ENCODE measurements at regions not wholly inside any gene's neighbourhood (a gene's known extent, or its start where the extent isn't known, plus 50 kb on each side); places are given as distances from the start of the nearest gene placed in this dataset.

GRCh38 chr9:29564564-29564963 lies 1991.3 kb upstream of the C9orf72 start:
- TF ChIP-seq MXI1 (IDR thresholded peaks at IDR 0.05; ENCODE audit: borderline replicate concordance, low read depth, low read length): no peak
- TF ChIP-seq, protein P1, sequence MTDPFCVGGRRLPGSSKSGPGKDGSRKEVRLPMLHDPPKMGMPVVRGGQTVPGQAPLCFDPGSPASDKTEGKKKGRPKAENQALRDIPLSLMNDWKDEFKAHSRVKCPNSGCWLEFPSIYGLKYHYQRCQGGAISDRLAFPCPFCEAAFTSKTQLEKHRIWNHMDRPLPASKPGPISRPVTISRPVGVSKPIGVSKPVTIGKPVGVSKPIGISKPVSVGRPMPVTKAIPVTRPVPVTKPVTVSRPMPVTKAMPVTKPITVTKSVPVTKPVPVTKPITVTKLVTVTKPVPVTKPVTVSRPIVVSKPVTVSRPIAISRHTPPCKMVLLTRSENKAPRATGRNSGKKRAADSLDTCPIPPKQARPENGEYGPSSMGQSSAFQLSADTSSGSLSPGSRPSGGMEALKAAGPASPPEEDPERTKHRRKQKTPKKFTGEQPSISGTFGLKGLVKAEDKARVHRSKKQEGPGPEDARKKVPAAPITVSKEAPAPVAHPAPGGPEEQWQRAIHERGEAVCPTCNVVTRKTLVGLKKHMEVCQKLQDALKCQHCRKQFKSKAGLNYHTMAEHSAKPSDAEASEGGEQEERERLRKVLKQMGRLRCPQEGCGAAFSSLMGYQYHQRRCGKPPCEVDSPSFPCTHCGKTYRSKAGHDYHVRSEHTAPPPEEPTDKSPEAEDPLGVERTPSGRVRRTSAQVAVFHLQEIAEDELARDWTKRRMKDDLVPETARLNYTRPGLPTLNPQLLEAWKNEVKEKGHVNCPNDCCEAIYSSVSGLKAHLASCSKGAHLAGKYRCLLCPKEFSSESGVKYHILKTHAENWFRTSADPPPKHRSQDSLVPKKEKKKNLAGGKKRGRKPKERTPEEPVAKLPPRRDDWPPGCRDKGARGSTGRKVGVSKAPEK (CRISPR knock-in tag; IDR thresholded peaks at IDR 0.05; ENCODE audit: borderline replicate concordance): no peak
- no peak for TF ChIP-seq TAF15 (IDR thresholded peaks at IDR 0.05; ENCODE audit: low read depth, low read length, poor library complexity, severe bottlenecking)
- TF ChIP-seq, protein P2, sequence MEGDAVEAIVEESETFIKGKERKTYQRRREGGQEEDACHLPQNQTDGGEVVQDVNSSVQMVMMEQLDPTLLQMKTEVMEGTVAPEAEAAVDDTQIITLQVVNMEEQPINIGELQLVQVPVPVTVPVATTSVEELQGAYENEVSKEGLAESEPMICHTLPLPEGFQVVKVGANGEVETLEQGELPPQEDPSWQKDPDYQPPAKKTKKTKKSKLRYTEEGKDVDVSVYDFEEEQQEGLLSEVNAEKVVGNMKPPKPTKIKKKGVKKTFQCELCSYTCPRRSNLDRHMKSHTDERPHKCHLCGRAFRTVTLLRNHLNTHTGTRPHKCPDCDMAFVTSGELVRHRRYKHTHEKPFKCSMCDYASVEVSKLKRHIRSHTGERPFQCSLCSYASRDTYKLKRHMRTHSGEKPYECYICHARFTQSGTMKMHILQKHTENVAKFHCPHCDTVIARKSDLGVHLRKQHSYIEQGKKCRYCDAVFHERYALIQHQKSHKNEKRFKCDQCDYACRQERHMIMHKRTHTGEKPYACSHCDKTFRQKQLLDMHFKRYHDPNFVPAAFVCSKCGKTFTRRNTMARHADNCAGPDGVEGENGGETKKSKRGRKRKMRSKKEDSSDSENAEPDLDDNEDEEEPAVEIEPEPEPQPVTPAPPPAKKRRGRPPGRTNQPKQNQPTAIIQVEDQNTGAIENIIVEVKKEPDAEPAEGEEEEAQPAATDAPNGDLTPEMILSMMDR (CRISPR knock-in tag; IDR thresholded peaks at IDR 0.05): no peak
- no peak for TF ChIP-seq ZFAT (CRISPR knock-in tag; conservative IDR thresholded peaks at IDR 0.05)
- no peak for TF ChIP-seq ZNF235 (CRISPR knock-in tag; IDR thresholded peaks at IDR 0.05; ENCODE audit: borderline replicate concordance)
- TF ChIP-seq IKZF4 (CRISPR knock-in tag; IDR thresholded peaks at IDR 0.05; ENCODE audit: borderline replicate concordance, low read depth, not compliant biosample characterization): no peak
